A549 (cell line): ENCODE measurements at regions not wholly inside any gene's neighbourhood (a gene's known extent, or its start where the extent isn't known, plus 50 kb on each side); places are given as distances from the start of the nearest gene placed in this dataset.

Experiments used
- ATAC-seq, 2 experiments: fragments of 200-7000 bp in 1 of 2; fragments of >200 bp in 1 of 2; cut with Nextera tagmentation in 1 of 2; cut with Tn5 transposase in 1 of 2; 3 replicates each; pipeline versions ENCODE4 v1.8.0 to v1.9.1; 2018 to 2020; ENCODE audit warnings: mild to moderate bottlenecking in 1 of 2, moderate library complexity in 1 of 2
- CTCF ChIA-PET: fragments of 300-600 bp; sonication (Branson Sonifier 250); formaldehyde crosslinking; extraction: SDS; loops from one replicate; lab custom pipeline; 2021; ENCODE audit warnings: antibody characterized with exemption, inconsistent platforms; lab: Yijun Ruan, JAX
- POLR2A ChIA-PET: fragments of 350-600 bp; formaldehyde crosslinking; extraction: SDS; loops from one replicate; lab custom pipeline; 2021; ENCODE audit warnings: antibody characterized with exemption, inconsistent platforms; lab: Yijun Ruan, JAX
- DNase-seq, 2 experiments: peaks; one replicate each; pipeline versions ENCODE4 v3.0.0 to v3.0.0-alpha.2; 2011 to 2016; ENCODE audit warnings: low read depth in 1 of 2, low spot score in 1 of 2
- FAIRE-seq: peaks from 2 replicates; lab custom pipeline; 2011; peaks lifted over from hg19 to GRCh38; lab: Jason Lieb, UNC
- H3K27ac ChIP-seq, 2 experiments: fragments of >200 bp; sonication (Bioruptor Twin); formaldehyde crosslinking; 3 replicates each; pipeline ENCODE4 v1.5.1; 2016 to 2017
- H3K4me1 ChIP-seq: fragments of >200 bp; sonication (Bioruptor Twin); formaldehyde crosslinking; 3 replicates; pipeline ENCODE4 v1.6.1; 2016
- H3K4me2 ChIP-seq: fragments of >200 bp; sonication (Bioruptor Twin); formaldehyde crosslinking; 3 replicates; pipeline ENCODE4 v1.6.1; 2016
- H3K4me3 ChIP-seq: fragments of >200 bp; sonication (Bioruptor Twin); formaldehyde crosslinking; 3 replicates; pipeline ENCODE4 v1.5.1; 2016
- H3K9me3 ChIP-seq: fragments of >200 bp; sonication (Bioruptor Twin); formaldehyde crosslinking; 3 replicates; pipeline ENCODE4 v1.6.1; 2016
- CEBPB ChIP-seq, 2 experiments: fragments of >200 bp in 1 of 2; sonication (Bioruptor Twin) in 1 of 2; formaldehyde crosslinking in 1 of 2; IDR thresholded peaks; 2 replicates each; pipeline ENCODE4 v1.6.1; 2012 to 2016
- ESRRA ChIP-seq: fragments of 150-350 bp; IDR thresholded peaks from 2 replicates; pipeline ENCODE4 v1.6.1; 2014; ENCODE audit warnings: mild to moderate bottlenecking, low read length, borderline replicate concordance
- FOSB ChIP-seq: fragments of 250-450 bp; sonication (Bioruptor Pico); IDR thresholded peaks from 2 replicates; pipeline ENCODE4 v1.5.0; 2020; ENCODE audit warnings: mild to moderate bottlenecking, moderate library complexity
- FOXS1 ChIP-seq: fragments of 250-450 bp; sonication (Bioruptor Pico); IDR thresholded peaks from 2 replicates; pipeline ENCODE4 v1.5.0; 2020; ENCODE audit warnings: mild to moderate bottlenecking, moderate library complexity
- HOXB13 ChIP-seq: fragments of 250-450 bp; sonication (Bioruptor Pico); IDR thresholded peaks from 2 replicates; pipeline ENCODE4 v1.5.0; 2020; ENCODE audit warnings: low read depth, mild to moderate bottlenecking, moderate library complexity
- JUN ChIP-seq, 2 experiments: fragments of >200 bp; sonication (Bioruptor Twin); formaldehyde crosslinking; IDR thresholded peaks; 2 replicates in 1 of 2; 3 replicates in 1 of 2; pipeline ENCODE4 v1.6.1; 2016 to 2017
- KDM1A ChIP-seq: fragments of 200-600 bp; sonication (generic); IDR thresholded peaks from 2 replicates; pipeline ENCODE4 v1.6.1; 2016; ENCODE audit warnings: low read depth, mild to moderate bottlenecking
- MAFK ChIP-seq: fragments of 450-650 bp; IDR thresholded peaks from 2 replicates; pipeline ENCODE4 v1.6.1; 2014; ENCODE audit not compliant: partially characterized antibody
- MYC ChIP-seq: IDR thresholded peaks from 2 replicates; pipeline ENCODE4 v1.6.1; 2012; ENCODE audit warnings: mild to moderate bottlenecking, inconsistent platforms, low read length, improper control_type of control experiment, borderline replicate concordance
- NFE2L2 ChIP-seq: fragments of 150-350 bp; conservative IDR thresholded peaks from 2 replicates; pipeline ENCODE4 v1.6.1; 2014; ENCODE audit warnings: low read length
- PHF8 ChIP-seq: fragments of 200-600 bp; sonication (generic); IDR thresholded peaks from 2 replicates; pipeline ENCODE4 v1.6.1; 2016; ENCODE audit warnings: low read depth, mild to moderate bottlenecking, antibody characterized with exemption, moderate library complexity, borderline replicate concordance
- RFX5 ChIP-seq: fragments of 450-650 bp; IDR thresholded peaks from 2 replicates; pipeline ENCODE4 v1.7.1; 2014; ENCODE audit warnings: antibody characterized with exemption, mild to moderate bottlenecking, moderate library complexity
- SMC3 ChIP-seq: fragments of >200 bp; sonication (Bioruptor Twin); formaldehyde crosslinking; IDR thresholded peaks from 3 replicates; pipeline ENCODE4 v1.6.1; 2018; ENCODE audit warnings: inconsistent platforms
- SREBF2 ChIP-seq: fragments of 450-650 bp; IDR thresholded peaks from 2 replicates; pipeline ENCODE4 v1.6.1; 2014; ENCODE audit warnings: mild to moderate bottlenecking, moderate library complexity
- TFCP2L1 ChIP-seq: fragments of 250-450 bp; sonication (Bioruptor Pico); IDR thresholded peaks from 2 replicates; pipeline ENCODE4 v1.5.0; 2021; ENCODE audit warnings: mild to moderate bottlenecking
- ZC3H11A ChIP-seq: fragments of 450-650 bp; IDR thresholded peaks from 2 replicates; pipeline ENCODE4 v1.6.1; 2014; ENCODE audit warnings: antibody characterized with exemption, mild to moderate bottlenecking
- ZFP36 ChIP-seq: fragments of 450-650 bp; IDR thresholded peaks from 2 replicates; pipeline ENCODE4 v1.6.1; 2014; ENCODE audit warnings: borderline replicate concordance; ENCODE audit not compliant: partially characterized antibody
- ZSCAN20 ChIP-seq: fragments of 250-450 bp; sonication (Bioruptor Pico); IDR thresholded peaks from 2 replicates; pipeline ENCODE4 v1.8.0; 2022; ENCODE audit warnings: mild to moderate bottlenecking, moderate library complexity
- WGBS: methylation state at CpG from one replicate; pipeline ENCODE4 v1.1.6; 2017; ENCODE audit errors: missing lambda C conversion rate; 5-methylcytosine and 5-hydroxymethylcytosine counted together
- TF ChIP-seq, protein P1 (sequence below): fragments of >200 bp; sonication (Bioruptor Twin); formaldehyde crosslinking; IDR thresholded peaks from 3 replicates; pipeline ENCODE4 v1.5.1; 2016
- TF ChIP-seq, protein P2 (sequence below): fragments of >200 bp; sonication (Bioruptor Twin); formaldehyde crosslinking; IDR thresholded peaks from 2 replicates; pipeline ENCODE4 v1.6.1; 2016
- TF ChIP-seq, protein P3 (sequence below): fragments of >200 bp; sonication (Bioruptor Twin); formaldehyde crosslinking; IDR thresholded peaks from 3 replicates; pipeline ENCODE4 v1.6.1; 2016
- TF ChIP-seq, protein P4 (sequence below): IDR thresholded peaks from 2 replicates; pipeline ENCODE4 v1.6.1; 2012
- TF ChIP-seq, protein P5 (sequence below): fragments of 250-450 bp; sonication (Bioruptor Pico); IDR thresholded peaks from 2 replicates; pipeline ENCODE4 v1.5.0; 2021; ENCODE audit warnings: mild to moderate bottlenecking, moderate library complexity, borderline replicate concordance

DNA sequence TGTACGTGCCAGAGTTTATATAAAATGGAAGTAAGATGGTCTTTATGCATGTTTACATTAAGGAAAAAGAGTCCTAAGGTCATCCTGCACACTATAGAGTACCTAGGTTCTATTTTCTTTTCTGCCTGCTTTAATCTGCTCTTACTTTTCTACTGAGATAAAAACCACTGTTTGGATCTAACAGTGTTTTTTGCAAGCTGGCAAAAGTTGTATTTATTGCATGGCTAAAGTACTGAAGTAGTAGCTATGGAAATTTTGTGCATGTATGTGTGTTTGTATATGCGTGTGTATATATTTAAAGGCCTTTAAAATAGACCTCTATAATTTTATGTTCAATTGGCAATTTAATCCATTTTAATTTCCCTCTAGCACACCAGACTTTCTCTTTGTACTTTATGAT, 98.3 kb upstream of the CPSF6 start:
- H3K4me1 ChIP-seq, result no peaks in the 10 kb centered on the region
- CTCF ChIA-PET, result interaction anchor here (0.5 to 3.7 kb wide), 4 partner anchors 13 to 28 kb away, joined by 3 to 19 read pairs (median 3); no protein-coding TSS in a partner anchor
- no peak overlapping the region for H3K4me2 ChIP-seq
- H3K4me3 ChIP-seq, result no peak overlapping the region
- TF ChIP-seq MAFK (peak; percentile 76), KDM1A (no peak)
- TF ChIP-seq, protein P1, sequence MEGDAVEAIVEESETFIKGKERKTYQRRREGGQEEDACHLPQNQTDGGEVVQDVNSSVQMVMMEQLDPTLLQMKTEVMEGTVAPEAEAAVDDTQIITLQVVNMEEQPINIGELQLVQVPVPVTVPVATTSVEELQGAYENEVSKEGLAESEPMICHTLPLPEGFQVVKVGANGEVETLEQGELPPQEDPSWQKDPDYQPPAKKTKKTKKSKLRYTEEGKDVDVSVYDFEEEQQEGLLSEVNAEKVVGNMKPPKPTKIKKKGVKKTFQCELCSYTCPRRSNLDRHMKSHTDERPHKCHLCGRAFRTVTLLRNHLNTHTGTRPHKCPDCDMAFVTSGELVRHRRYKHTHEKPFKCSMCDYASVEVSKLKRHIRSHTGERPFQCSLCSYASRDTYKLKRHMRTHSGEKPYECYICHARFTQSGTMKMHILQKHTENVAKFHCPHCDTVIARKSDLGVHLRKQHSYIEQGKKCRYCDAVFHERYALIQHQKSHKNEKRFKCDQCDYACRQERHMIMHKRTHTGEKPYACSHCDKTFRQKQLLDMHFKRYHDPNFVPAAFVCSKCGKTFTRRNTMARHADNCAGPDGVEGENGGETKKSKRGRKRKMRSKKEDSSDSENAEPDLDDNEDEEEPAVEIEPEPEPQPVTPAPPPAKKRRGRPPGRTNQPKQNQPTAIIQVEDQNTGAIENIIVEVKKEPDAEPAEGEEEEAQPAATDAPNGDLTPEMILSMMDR, result no peak
- TF ChIP-seq, protein P2, sequence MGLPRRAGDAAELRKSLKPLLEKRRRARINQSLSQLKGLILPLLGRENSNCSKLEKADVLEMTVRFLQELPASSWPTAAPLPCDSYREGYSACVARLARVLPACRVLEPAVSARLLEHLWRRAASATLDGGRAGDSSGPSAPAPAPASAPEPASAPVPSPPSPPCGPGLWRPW, result no peak
- TF ChIP-seq, protein P3, sequence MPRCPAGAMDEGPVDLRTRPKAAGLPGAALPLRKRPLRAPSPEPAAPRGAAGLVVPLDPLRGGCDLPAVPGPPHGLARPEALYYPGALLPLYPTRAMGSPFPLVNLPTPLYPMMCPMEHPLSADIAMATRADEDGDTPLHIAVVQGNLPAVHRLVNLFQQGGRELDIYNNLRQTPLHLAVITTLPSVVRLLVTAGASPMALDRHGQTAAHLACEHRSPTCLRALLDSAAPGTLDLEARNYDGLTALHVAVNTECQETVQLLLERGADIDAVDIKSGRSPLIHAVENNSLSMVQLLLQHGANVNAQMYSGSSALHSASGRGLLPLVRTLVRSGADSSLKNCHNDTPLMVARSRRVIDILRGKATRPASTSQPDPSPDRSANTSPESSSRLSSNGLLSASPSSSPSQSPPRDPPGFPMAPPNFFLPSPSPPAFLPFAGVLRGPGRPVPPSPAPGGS, result no peak
- TF ChIP-seq, all 56 proteins: peak for 1
- no peak overlapping the region for H3K27ac ChIP-seq
- FAIRE-seq (no peak), ATAC-seq (no peak), DNase-seq (no peak)
- POLR2A ChIA-PET, result no interaction called here
- WGBS, result 45% methylated on average over 2 of the region's 2 CpGs
- H3K9me3 ChIP-seq, result peaks cover 30% of the 10 kb centered on the region

DNA sequence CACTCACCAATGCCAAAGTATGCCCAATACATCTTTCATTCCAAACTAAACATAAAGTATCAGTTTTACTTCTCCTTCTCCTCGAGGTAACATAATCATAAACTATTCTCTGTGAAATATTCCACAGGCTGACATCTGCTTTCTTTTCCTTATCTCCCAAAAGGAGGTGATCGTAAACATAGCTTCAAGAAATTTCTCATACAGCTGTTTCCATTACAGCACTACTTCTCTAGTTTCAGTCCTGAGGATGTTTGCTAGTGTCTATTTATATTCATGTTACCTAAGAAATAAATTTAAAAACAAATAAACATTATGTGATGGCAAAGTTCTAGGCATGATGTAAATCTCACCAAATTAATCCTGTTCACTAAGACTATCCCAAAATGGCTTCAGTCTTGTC, 90.1 kb upstream of the CPSF6 start:
- H3K9me3 ChIP-seq, result no peaks in the 10 kb centered on the region
- POLR2A ChIA-PET, result no interaction called here

DNA sequence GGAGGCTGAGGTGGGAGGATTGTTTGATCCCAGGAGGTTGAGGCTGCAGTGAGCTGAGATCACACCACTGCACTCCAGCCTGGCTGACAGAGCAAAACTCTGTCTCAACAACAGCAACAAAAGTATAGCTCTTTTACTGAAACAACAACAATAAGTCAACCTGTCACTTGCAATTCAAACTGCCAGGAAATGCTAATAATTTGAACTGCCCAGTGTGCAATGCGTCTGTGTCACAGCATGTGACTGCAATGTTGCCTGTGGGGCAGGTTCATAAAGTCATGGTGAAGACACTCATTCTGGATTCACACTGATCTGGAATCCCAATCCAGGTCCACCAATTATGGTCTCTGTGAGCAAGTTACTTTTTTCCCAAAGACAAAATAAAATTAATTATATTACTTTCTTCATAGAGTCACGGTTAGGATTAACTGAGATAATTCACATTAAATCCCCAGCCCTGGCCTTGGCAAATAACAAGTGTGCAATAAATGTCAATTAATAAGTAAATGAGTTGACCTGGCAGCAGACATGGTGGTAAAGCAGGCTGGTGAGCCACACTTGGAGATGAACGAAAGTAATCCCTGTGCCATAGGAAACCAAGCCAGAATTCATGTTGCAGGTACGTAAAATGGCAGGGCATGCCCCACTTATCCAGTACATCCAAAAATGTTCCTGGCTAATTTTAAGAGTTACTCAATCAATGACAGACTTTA, 89.1 kb upstream of the CPSF6 start:
- 86% methylated on average over 4 of the region's 4 CpGs for WGBS
- no peaks in the 10 kb centered on the region for H3K9me3 ChIP-seq
- no peaks in the 10 kb centered on the region for H3K4me1 ChIP-seq
- H3K27ac ChIP-seq, result no peak overlapping the region
- TF ChIP-seq FOSB (CRISPR knock-in tag), result no peak
- no peak for TF ChIP-seq SREBF2
- no peak for TF ChIP-seq SMC3
- no peak for TF ChIP-seq FOXS1 (CRISPR knock-in tag)
- no peak for TF ChIP-seq TFCP2L1 (CRISPR knock-in tag)
- TF ChIP-seq ZSCAN20, result no peak
- TF ChIP-seq, protein P4, sequence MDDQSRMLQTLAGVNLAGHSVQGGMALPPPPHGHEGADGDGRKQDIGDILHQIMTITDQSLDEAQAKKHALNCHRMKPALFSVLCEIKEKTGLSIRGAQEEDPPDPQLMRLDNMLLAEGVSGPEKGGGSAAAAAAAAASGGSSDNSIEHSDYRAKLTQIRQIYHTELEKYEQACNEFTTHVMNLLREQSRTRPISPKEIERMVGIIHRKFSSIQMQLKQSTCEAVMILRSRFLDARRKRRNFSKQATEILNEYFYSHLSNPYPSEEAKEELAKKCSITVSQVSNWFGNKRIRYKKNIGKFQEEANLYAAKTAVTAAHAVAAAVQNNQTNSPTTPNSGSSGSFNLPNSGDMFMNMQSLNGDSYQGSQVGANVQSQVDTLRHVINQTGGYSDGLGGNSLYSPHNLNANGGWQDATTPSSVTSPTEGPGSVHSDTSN, result no peak
- no peak for TF ChIP-seq RFX5
- no peak for TF ChIP-seq HOXB13 (CRISPR knock-in tag)
- TF ChIP-seq, all 56 proteins: peak for 0
- POLR2A ChIA-PET, result no interaction called here
- no peak for DNase-seq
- H3K4me3 ChIP-seq, result no peak overlapping the region
- ATAC-seq, result no peak
- H3K4me2 ChIP-seq, result no peak overlapping the region
- CTCF ChIA-PET, result interaction anchor here (1.2 kb wide), 1 partner anchor 14 kb away, joined by 4 read pairs; no protein-coding TSS in a partner anchor
- no peak for FAIRE-seq

More for the DNA sequence above, 90.1 kb upstream of the CPSF6 start:
- no peak for TF ChIP-seq PHF8
- TF ChIP-seq, protein P1, result no peak
- no peak for TF ChIP-seq CEBPB (IDR thresholded peaks at IDR 0.05)
- TF ChIP-seq SMC3, result no peak
- no peak for TF ChIP-seq NFE2L2
- TF ChIP-seq JUN (IDR thresholded peaks at IDR 0.05), result no peak
- TF ChIP-seq ZFP36, result no peak
- TF ChIP-seq, protein P5, sequence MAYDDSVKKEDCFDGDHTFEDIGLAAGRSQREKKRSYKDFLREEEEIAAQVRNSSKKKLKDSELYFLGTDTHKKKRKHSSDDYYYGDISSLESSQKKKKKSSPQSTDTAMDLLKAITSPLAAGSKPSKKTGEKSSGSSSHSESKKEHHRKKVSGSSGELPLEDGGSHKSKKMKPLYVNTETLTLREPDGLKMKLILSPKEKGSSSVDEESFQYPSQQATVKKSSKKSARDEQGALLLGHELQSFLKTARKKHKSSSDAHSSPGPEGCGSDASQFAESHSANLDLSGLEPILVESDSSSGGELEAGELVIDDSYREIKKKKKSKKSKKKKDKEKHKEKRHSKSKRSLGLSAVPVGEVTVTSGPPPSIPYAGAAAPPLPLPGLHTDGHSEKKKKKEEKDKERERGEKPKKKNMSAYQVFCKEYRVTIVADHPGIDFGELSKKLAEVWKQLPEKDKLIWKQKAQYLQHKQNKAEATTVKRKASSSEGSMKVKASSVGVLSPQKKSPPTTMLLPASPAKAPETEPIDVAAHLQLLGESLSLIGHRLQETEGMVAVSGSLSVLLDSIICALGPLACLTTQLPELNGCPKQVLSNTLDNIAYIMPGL (CRISPR knock-in tag), result no peak
- no peak for TF ChIP-seq MYC
- no peak for TF ChIP-seq ESRRA
- TF ChIP-seq ZC3H11A, result no peak
- WGBS, result 47% methylated on average over 2 of the region's 2 CpGs
- no peak overlapping the region for H3K4me3 ChIP-seq
- no peak overlapping the region for H3K27ac ChIP-seq
- no peak for ATAC-seq
- no peak for FAIRE-seq
- no peaks in the 10 kb centered on the region for H3K4me1 ChIP-seq
- DNase-seq, result no peak
- CTCF ChIA-PET, result interaction anchor here (0.8 kb wide), 1 partner anchor 8 kb away, joined by 4 read pairs; no protein-coding TSS in a partner anchor
- no peak overlapping the region for H3K4me2 ChIP-seq
